Spleen (tissue), 11 donors: ENCODE measurements at regions not wholly inside any gene's neighbourhood (a gene's known extent, or its start where the extent isn't known, plus 50 kb on each side); places are given as distances from the start of the nearest gene placed in this dataset.
A peak's percentile ranks its signal among the peaks of the same experiment; 100 is the strongest.

Experiments
- DNase-seq: peaks from one replicate; pipeline ENCODE4 v3.0.0-alpha.2; 2020
- H3K27ac ChIP-seq, 8 donors: fragments of 200-600 bp; sonication (generic) in 7 of 8; 1 replicate in 4 of 8; 2 replicates in 4 of 8; pipeline versions ENCODE4 v1.5.0 to v1.8.0; 2016 to 2021; ENCODE audit warnings: inconsistent platforms in 4 of 8, mild to moderate bottlenecking in 4 of 8, moderate library complexity in 1 of 8
- H3K27me3 ChIP-seq, 7 donors: fragments of 200-600 bp; sonication (generic) in 6 of 7; replicated peaks in 1 of 7; 1 replicate in 4 of 7; 2 replicates in 3 of 7; pipeline versions ENCODE4 v1.5.0 to v1.8.0; 2016 to 2021; ENCODE audit warnings: inconsistent platforms in 3 of 7, mild to moderate bottlenecking in 1 of 7
- H3K36me3 ChIP-seq, 6 donors: fragments of 200-600 bp; sonication (generic) in 5 of 6; 1 replicate in 4 of 6; 2 replicates in 2 of 6; pipeline versions ENCODE4 v1.5.0 to v1.8.0; 2016 to 2021; ENCODE audit warnings: inconsistent platforms in 2 of 6
- H3K4me1 ChIP-seq, 6 donors: fragments of 200-600 bp; sonication (generic) in 5 of 6; 1 replicate in 3 of 6; 2 replicates in 3 of 6; pipeline versions ENCODE4 v1.5.0 to v1.8.0; 2016 to 2021; ENCODE audit warnings: inconsistent platforms in 3 of 6
- H3K4me3 ChIP-seq, 8 donors: fragments of 200-600 bp; sonication (generic) in 7 of 8; 1 replicate in 4 of 8; 2 replicates in 4 of 8; pipeline versions ENCODE4 v1.5.0 to v1.8.0; 2016 to 2021; ENCODE audit warnings: inconsistent platforms in 4 of 8, mild to moderate bottlenecking in 4 of 8, moderate library complexity in 2 of 8
- H3K9me3 ChIP-seq, 8 donors: fragments of 200-600 bp; sonication (generic) in 7 of 8; 1 replicate in 4 of 8; 2 replicates in 4 of 8; pipeline versions ENCODE4 v1.5.0 to v1.8.0; 2016 to 2021; ENCODE audit warnings: inconsistent platforms in 4 of 8
- CTCF ChIP-seq, 11 experiments: fragments of 200-600 bp in 7 of 11; fragments of 450-650 bp in 4 of 11; sonication (generic) in 4 of 11; IDR thresholded peaks in 8 of 11; conservative IDR thresholded peaks in 3 of 11; 1 replicate in 7 of 11; 2 replicates in 4 of 11; pipeline versions ENCODE4 v1.4.0 to v1.8.0; 2016 to 2021; ENCODE audit warnings: antibody characterized with exemption in 11 of 11, inconsistent platforms in 4 of 11, mild to moderate bottlenecking in 1 of 11
- POLR2A ChIP-seq, 3 donors: fragments of 450-650 bp; IDR thresholded peaks; one replicate each; pipeline ENCODE4 v1.5.1; 2017; ENCODE audit warnings: antibody characterized with exemption in 3 of 3, mild to moderate bottlenecking in 1 of 3
- POLR2AphosphoS5 ChIP-seq, 3 donors: sonication (generic); formaldehyde crosslinking; IDR thresholded peaks; one replicate each; pipeline ENCODE4 v1.5.1; 2017; ENCODE audit warnings: antibody characterized with exemption in 3 of 3
- WGBS, 5 donors: extraction: QIAGEN DNeasy Blood & Tissue Kit in 3 of 5; methylation state at CpG; one replicate each; pipeline versions ENCODE4 v1.1.5 to v1.1.7; 2013 to 2018; 5-methylcytosine and 5-hydroxymethylcytosine counted together
- intact Hi-C: fragments of 100-400 bp; cut with DNase I; formaldehyde crosslinking; loops from one replicate; pipeline ENCODE4 v1.15.0; 2023; ENCODE audit warnings: low total_unique reads
- donor health status: healthy with polysubstance abuse.
- donor health status: DM: no; HTN: no; CAD: no; lungs with moderate emphysema.
- donor health status: DM: no; HTN: no; CAD: no.
- donor health status: Bipolar disorder and iron deficiency.
- donor health status: healthy.
- donor health status: DM: no; HTN: no; CAD: no.
- donor health status: DM: yes; HTN: yes; CAD: no.

GRCh38 chr10:26944261-26944882, 83.6 kb upstream of the ABI1 start:
- peaks cover 0 to 16% (median 0%) of the 10 kb centered on the region in 7 donors for H3K27me3 ChIP-seq
- 80 to 94% (median 91%) methylated on average over 15 to 18 of the region's 18 CpGs for WGBS, 5 donors
- TF ChIP-seq POLR2A (IDR thresholded peaks at IDR 0.05) (no peak), POLR2AphosphoS5 (IDR thresholded peaks at IDR 0.05) (no peak), CTCF (IDR thresholded peaks at IDR 0.05 in 8 of 11, conservative IDR thresholded peaks at IDR 0.05 in 3 of 11) (no peak)
- H3K9me3 ChIP-seq: peaks cover 0 to under 1% (median 0%) of the 10 kb centered on the region in 8 donors
- H3K4me1 ChIP-seq: no peaks in the 10 kb centered on the region
- intact Hi-C loops: no loop called here
- H3K27ac ChIP-seq: no peak overlapping the region
- no peaks in the 10 kb centered on the region for H3K36me3 ChIP-seq
- no peak for DNase-seq
- H3K4me3 ChIP-seq: no peak overlapping the region

GRCh38 chr10:26939962-26940354, 79.2 kb upstream of the ABI1 start:
- H3K27ac ChIP-seq: no peak overlapping the region
- intact Hi-C loops: no loop called here
- H3K9me3 ChIP-seq: no peaks in the 10 kb centered on the region
- H3K27me3 ChIP-seq: peaks cover 0 to 10% (median 0%) of the 10 kb centered on the region in 7 donors
- H3K4me3 ChIP-seq: no peak overlapping the region
- WGBS, 5 donors: 82 to 95% (median 92%) methylated on average over 5 to 8 of the region's 8 CpGs
- DNase-seq: no peak
- TF ChIP-seq POLR2A (IDR thresholded peaks at IDR 0.05) (no peak), POLR2AphosphoS5 (IDR thresholded peaks at IDR 0.05) (no peak), CTCF (IDR thresholded peaks at IDR 0.05 in 8 of 11, conservative IDR thresholded peaks at IDR 0.05 in 3 of 11) (no peak)
- no peaks in the 10 kb centered on the region for H3K36me3 ChIP-seq
- no peaks in the 10 kb centered on the region for H3K4me1 ChIP-seq

- no peaks in the 10 kb centered on the region for H3K9me3 ChIP-seq
- peak; percentile 78 for DNase-seq
- H3K4me1 ChIP-seq: no peaks in the 10 kb centered on the region
- no peak for TF ChIP-seq POLR2A (IDR thresholded peaks at IDR 0.05)
- 88 to 94% (median 91%) methylated on average over 18 to 22 of the region's 22 CpGs for WGBS, 5 donors
- no peak overlapping the region for H3K4me3 ChIP-seq
- H3K27me3 ChIP-seq: peaks cover 0 to 9% (median 0%) of the 10 kb centered on the region in 7 donors
- no peaks in the 10 kb centered on the region for H3K36me3 ChIP-seq
- H3K27ac ChIP-seq: no peak overlapping the region
- intact Hi-C loops: no loop called here
Observed at GRCh38 chr10:26939290-26939961, 78.7 kb upstream of the ABI1 start.

- Histone ChIP-seq H3K27ac (no peak overlapping the region), H3K36me3 (no peaks in the 10 kb centered on the region), H3K9me3 (no peaks in the 10 kb centered on the region), H3K27me3 (peaks cover 0 to under 1% (median 0%) of the 10 kb centered on the region in 7 donors), H3K4me3 (no peak overlapping the region), H3K4me1 (no peaks in the 10 kb centered on the region)
- no peak for DNase-seq
- TF ChIP-seq POLR2A (IDR thresholded peaks at IDR 0.05) (no peak), POLR2AphosphoS5 (IDR thresholded peaks at IDR 0.05) (no peak), CTCF (IDR thresholded peaks at IDR 0.05 in 8 of 11, conservative IDR thresholded peaks at IDR 0.05 in 3 of 11) (no peak)
- WGBS, 5 donors: 81 to 95% (median 82%) methylated on average over 4 of the region's 4 CpGs
- intact Hi-C loops: no loop called here
Observed at GRCh38 chr10:26938578-26938977, 77.8 kb upstream of the ABI1 start.
